ENCODE measurements at regions not wholly inside any gene's neighbourhood (a gene's known extent, or its start where the extent isn't known, plus 50 kb on each side); places are given as distances from the start of the nearest gene placed in this dataset.

DNA sequence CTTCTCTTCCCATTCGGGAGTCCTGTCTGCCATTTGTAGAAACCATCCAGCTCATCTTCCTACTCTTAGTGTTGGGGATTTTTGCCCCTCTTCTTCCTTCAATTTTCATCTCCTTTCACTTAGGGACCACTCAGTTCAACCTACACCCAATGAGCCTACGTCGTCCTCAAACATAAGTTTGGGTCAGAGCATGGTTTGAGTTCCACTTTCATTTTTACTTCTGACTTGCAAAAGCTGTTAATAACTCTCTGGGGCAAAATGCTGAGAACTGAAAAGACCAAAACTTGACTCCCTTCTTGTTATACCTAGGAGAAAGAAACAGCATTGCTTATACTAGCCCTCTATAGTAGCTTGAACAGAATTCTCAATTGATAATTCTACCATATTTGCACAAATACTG is 381.5 kb upstream of the MPDZ start:
- Histone ChIP-seq H3K27ac (ENCODE audit: insufficient read depth, low read depth, low read length) (no peak overlapping the region), H3K4me2 (ENCODE audit: insufficient read depth, low read length) (no peak overlapping the region), H3K9me1 (replicated peaks; ENCODE audit: control insufficient read depth, extremely low read depth, insufficient read depth, low read length) (no peaks in the 10 kb centered on the region), H4K20me1 (replicated peaks; ENCODE audit: control insufficient read depth, extremely low read depth, insufficient read depth, low read length) (no peaks in the 10 kb centered on the region), H3K9me3 (replicated peaks; ENCODE audit: control insufficient read depth, insufficient read depth, low read length) (no peaks in the 10 kb centered on the region), H3K79me2 (ENCODE audit: control insufficient read depth, insufficient read depth, low read length) (no peaks in the 10 kb centered on the region), H2AFZ (ENCODE audit: low read depth, low read length) (no peak overlapping the region), H3K36me3 (ENCODE audit: control insufficient read depth in 2 of 2, extremely low read depth in 1 of 2, insufficient read depth in 2 of 2, low read length in 2 of 2) (no peaks in the 10 kb centered on the region), H3K4me3 (replicated peaks in 1 of 3; ENCODE audit: insufficient read depth in 1 of 3, low read depth in 1 of 3, low read length in 3 of 3) (no peak overlapping the region), H3K27me3 (ENCODE audit: control insufficient read depth in 2 of 2, insufficient read depth in 2 of 2, low read length in 2 of 2) (no peaks in the 10 kb centered on the region), H3K9ac (replicated peaks; ENCODE audit: extremely low read depth, insufficient read depth, low read length) (no peak overlapping the region), H3K4me1 (ENCODE audit: control insufficient read depth, extremely low read depth, insufficient read depth, low read length) (no peaks in the 10 kb centered on the region)
- POLR2A ChIA-PET: interaction anchor here (0.6 kb wide), 1 partner anchor 218 kb away, joined by 3 read pairs; no protein-coding TSS in a partner anchor
- TF ChIP-seq POLR2AphosphoS5 (IDR thresholded peaks at IDR 0.05; ENCODE audit: insufficient read depth, low read depth, low read length) (no peak), MYC (IDR thresholded peaks at IDR 0.05; ENCODE audit: low read depth, low read length) (no peak), POLR2A (IDR thresholded peaks at IDR 0.05; ENCODE audit: low read depth, low read length) (no peak), GATA2 (IDR thresholded peaks at IDR 0.05; ENCODE audit: insufficient read depth, insufficient read length, low read depth, low read length) (no peak)
- DNase-seq (ENCODE audit: low read depth, low spot score): no peak
- intact Hi-C loops (cut with micrococcal nuclease) (no loop called here), dilution Hi-C loops (cut with MboI; ENCODE audit: extremely low pct_ligation_motif_present, low sequenced_read_pairs) (no loop called here)
- no TSS peak for BruUV-seq (replicated peaks)
- CTCF ChIA-PET: interaction anchor here (1.0 to 2.3 kb wide), 2 partner anchors 11 to 53 kb away, joined by 4 to 6 read pairs; no protein-coding TSS in a partner anchor
- no peak for FAIRE-seq

DNA sequence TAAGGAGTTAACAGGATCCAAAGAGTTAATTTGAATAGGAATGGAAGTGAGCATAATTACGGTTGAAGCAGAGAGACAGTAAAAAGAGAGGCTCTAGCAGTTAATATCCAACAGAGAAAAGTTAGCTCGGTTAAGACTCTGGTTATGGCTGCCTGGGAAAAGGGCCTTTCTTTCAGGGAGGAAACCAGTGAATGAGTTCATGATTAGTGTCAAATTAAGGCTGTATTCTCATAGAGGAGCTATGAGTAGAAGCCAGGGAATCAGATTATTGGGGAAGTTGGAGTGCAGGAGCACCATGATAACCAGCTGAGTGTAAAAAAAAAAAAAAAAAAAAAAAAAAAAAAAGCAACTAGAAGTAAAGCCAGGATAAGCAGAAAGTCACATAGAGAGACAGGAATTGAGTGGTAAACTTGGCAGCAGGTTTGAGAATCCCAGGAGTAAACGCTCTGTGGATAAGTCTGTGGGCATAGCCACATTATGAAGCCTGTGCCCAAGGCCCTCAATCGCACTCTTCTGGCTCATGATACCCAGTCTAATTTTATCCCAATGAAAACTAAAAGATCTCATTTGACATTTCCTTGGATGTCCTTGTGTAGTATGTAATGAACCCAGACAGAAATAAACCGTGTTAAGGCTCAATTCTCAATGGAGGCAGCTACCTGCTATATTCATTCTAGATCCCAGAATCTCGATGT is 372.6 kb upstream of the MPDZ start:
- dilution Hi-C loops (cut with MboI; ENCODE audit: extremely low pct_ligation_motif_present, low sequenced_read_pairs): no loop called here
- no peaks in the 10 kb centered on the region for H3K27me3 ChIP-seq (ENCODE audit: control insufficient read depth in 2 of 2, insufficient read depth in 2 of 2, low read length in 2 of 2)
- no peaks in the 10 kb centered on the region for H3K9me1 ChIP-seq (replicated peaks; ENCODE audit: control insufficient read depth, extremely low read depth, insufficient read depth, low read length)
- DNase-seq (ENCODE audit: low read depth, low spot score) (no peak), FAIRE-seq (no peak)
- intact Hi-C loops (cut with micrococcal nuclease): no loop called here
- H3K9me3 ChIP-seq (replicated peaks; ENCODE audit: control insufficient read depth, insufficient read depth, low read length): no peaks in the 10 kb centered on the region
- H3K9ac ChIP-seq (replicated peaks; ENCODE audit: extremely low read depth, insufficient read depth, low read length): no peak overlapping the region
- H3K4me2 ChIP-seq (ENCODE audit: insufficient read depth, low read length): no peak overlapping the region
- H4K20me1 ChIP-seq (replicated peaks; ENCODE audit: control insufficient read depth, extremely low read depth, insufficient read depth, low read length): no peaks in the 10 kb centered on the region
- H3K4me3 ChIP-seq (replicated peaks in 1 of 3; ENCODE audit: insufficient read depth in 1 of 3, low read depth in 1 of 3, low read length in 3 of 3): no peak overlapping the region
- CTCF ChIA-PET: interaction anchor here (0.6 to 0.9 kb wide), 2 partner anchors 14 to 30 kb away, joined by 3 read pairs; no protein-coding TSS in a partner anchor
- POLR2A ChIA-PET: no interaction called here
- no peak for TF ChIP-seq MYC (IDR thresholded peaks at IDR 0.05; ENCODE audit: low read depth, low read length)
- TF ChIP-seq POLR2AphosphoS5 (IDR thresholded peaks at IDR 0.05; ENCODE audit: insufficient read depth, low read depth, low read length): no peak
- TF ChIP-seq, protein P1, sequence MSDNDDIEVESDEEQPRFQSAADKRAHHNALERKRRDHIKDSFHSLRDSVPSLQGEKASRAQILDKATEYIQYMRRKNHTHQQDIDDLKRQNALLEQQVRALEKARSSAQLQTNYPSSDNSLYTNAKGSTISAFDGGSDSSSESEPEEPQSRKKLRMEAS (IDR thresholded peaks at IDR 0.05; ENCODE audit: insufficient read depth, insufficient read length): no peak
- TF ChIP-seq FOS (IDR thresholded peaks at IDR 0.05; ENCODE audit: borderline replicate concordance, insufficient read depth, low read length): no peak
- no peak for TF ChIP-seq EZH2 (IDR thresholded peaks at IDR 0.05; ENCODE audit: borderline replicate concordance, low read depth, low read length, severe bottlenecking)
- no peak for TF ChIP-seq JUN (IDR thresholded peaks at IDR 0.05; ENCODE audit: borderline replicate concordance, insufficient read depth, insufficient read length, low read depth)
- no peak for TF ChIP-seq GATA2 (IDR thresholded peaks at IDR 0.05; ENCODE audit: insufficient read depth, insufficient read length, low read depth, low read length)
- TF ChIP-seq POLR2A (IDR thresholded peaks at IDR 0.05; ENCODE audit: low read depth, low read length): no peak
- TF ChIP-seq, protein P2, sequence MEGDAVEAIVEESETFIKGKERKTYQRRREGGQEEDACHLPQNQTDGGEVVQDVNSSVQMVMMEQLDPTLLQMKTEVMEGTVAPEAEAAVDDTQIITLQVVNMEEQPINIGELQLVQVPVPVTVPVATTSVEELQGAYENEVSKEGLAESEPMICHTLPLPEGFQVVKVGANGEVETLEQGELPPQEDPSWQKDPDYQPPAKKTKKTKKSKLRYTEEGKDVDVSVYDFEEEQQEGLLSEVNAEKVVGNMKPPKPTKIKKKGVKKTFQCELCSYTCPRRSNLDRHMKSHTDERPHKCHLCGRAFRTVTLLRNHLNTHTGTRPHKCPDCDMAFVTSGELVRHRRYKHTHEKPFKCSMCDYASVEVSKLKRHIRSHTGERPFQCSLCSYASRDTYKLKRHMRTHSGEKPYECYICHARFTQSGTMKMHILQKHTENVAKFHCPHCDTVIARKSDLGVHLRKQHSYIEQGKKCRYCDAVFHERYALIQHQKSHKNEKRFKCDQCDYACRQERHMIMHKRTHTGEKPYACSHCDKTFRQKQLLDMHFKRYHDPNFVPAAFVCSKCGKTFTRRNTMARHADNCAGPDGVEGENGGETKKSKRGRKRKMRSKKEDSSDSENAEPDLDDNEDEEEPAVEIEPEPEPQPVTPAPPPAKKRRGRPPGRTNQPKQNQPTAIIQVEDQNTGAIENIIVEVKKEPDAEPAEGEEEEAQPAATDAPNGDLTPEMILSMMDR (IDR thresholded peaks at IDR 0.05; ENCODE audit: extremely low read depth in 1 of 2, insufficient read depth in 1 of 2, low read depth in 1 of 2, low read length in 2 of 2): no peak
- no peaks in the 10 kb centered on the region for H3K79me2 ChIP-seq (ENCODE audit: control insufficient read depth, insufficient read depth, low read length)
- no peaks in the 10 kb centered on the region for H3K36me3 ChIP-seq (ENCODE audit: control insufficient read depth in 2 of 2, extremely low read depth in 1 of 2, insufficient read depth in 2 of 2, low read length in 2 of 2)
- no TSS peak for BruUV-seq (replicated peaks)
- no peaks in the 10 kb centered on the region for H3K4me1 ChIP-seq (ENCODE audit: control insufficient read depth, extremely low read depth, insufficient read depth, low read length)
- no peak overlapping the region for H3K27ac ChIP-seq (ENCODE audit: insufficient read depth, low read depth, low read length)
- H2AFZ ChIP-seq (ENCODE audit: low read depth, low read length): no peak overlapping the region

All from endothelial cell of umbilical vein (primary cell).